IMR-90 (cell line): ENCODE measurements at regions not wholly inside any gene's neighbourhood (a gene's known extent, or its start where the extent isn't known, plus 50 kb on each side); places are given as distances from the start of the nearest gene placed in this dataset.

Experiments used
- ATAC-seq: fragments of 200-7000 bp; cut with Tn5 transposase; 2 replicates; pipeline ENCODE4 v1.9.1; 2020; ENCODE audit warnings: low read depth, mild to moderate bottlenecking, moderate library complexity
- BruUV-seq: library from RNA; stranded (reverse); fragments of 400-500 nt; replicated peaks from 2 replicates; lab custom pipeline; 2021; lab: Mats Ljungman, UMichigan
- CTCF ChIA-PET: fragments of 300-600 bp; formaldehyde crosslinking; extraction: SDS; loops from one replicate; lab custom pipeline; 2021; ENCODE audit warnings: antibody characterized with exemption; lab: Yijun Ruan, JAX
- POLR2A ChIA-PET: fragments of 300-600 bp; sonication (Branson Sonifier 250); formaldehyde crosslinking; loops from one replicate; lab custom pipeline; 2022; ENCODE audit warnings: antibody characterized with exemption; ENCODE audit not compliant: unreplicated experiment; lab: Charles Lee
- DNase-seq: peaks from one replicate; pipeline ENCODE4 v3.0.0; 2013
- H2AFZ ChIP-seq: replicated peaks from 2 replicates; pipeline ENCODE3; 2013; ENCODE audit warnings: low read length, mild to moderate bottlenecking; ENCODE audit not compliant: poor library complexity
- H2AK5ac ChIP-seq: 2 replicates; pipeline ENCODE4 v1.6.1; 2013; ENCODE audit warnings: low read depth, low read length, inconsistent platforms
- H2AK9ac ChIP-seq: replicated peaks from 2 replicates; pipeline ENCODE3; 2013; ENCODE audit warnings: mild to moderate bottlenecking, low read depth, low read length, moderate library complexity; ENCODE audit not compliant: poor library complexity
- H2BK120ac ChIP-seq: 2 replicates; pipeline ENCODE4 v1.6.1; 2013; ENCODE audit warnings: low read depth, low read length, inconsistent platforms
- H2BK15ac ChIP-seq: 3 replicates; pipeline ENCODE4 v1.6.1; 2013; ENCODE audit warnings: low read depth, low read length, inconsistent platforms
- H2BK20ac ChIP-seq: 2 replicates; pipeline ENCODE4 v1.6.1; 2013; ENCODE audit warnings: low read depth, mild to moderate bottlenecking, inconsistent platforms, low read length, moderate library complexity
- H2BK5ac ChIP-seq: 2 replicates; pipeline ENCODE4 v1.6.1; 2013; ENCODE audit warnings: mild to moderate bottlenecking, low read depth, low read length, inconsistent platforms; ENCODE audit not compliant: poor library complexity, severe bottlenecking
- H3K14ac ChIP-seq: replicated peaks from 2 replicates; pipeline ENCODE4 v1.6.1; 2013; ENCODE audit warnings: low read depth, low read length, inconsistent platforms
- H3K18ac ChIP-seq: 2 replicates; pipeline ENCODE4 v1.6.1; 2013; ENCODE audit warnings: low read depth, low read length, control low read depth
- H3K23ac ChIP-seq: 2 replicates; pipeline ENCODE4 v1.6.1; 2013; ENCODE audit warnings: low read depth, low read length, inconsistent platforms
- H3K27ac ChIP-seq: 2 replicates; pipeline ENCODE4 v1.5.1; 2013; ENCODE audit warnings: mild to moderate bottlenecking, control low read depth, low read length; ENCODE audit not compliant: insufficient read depth
- H3K27me3 ChIP-seq: 2 replicates; pipeline ENCODE4 v1.6.1; 2013; ENCODE audit warnings: low read length; ENCODE audit not compliant: control insufficient read depth, insufficient read depth
- H3K36me3 ChIP-seq: 2 replicates; pipeline ENCODE4 v1.6.1; 2013; ENCODE audit warnings: low read length, mixed read lengths; ENCODE audit not compliant: control insufficient read depth, insufficient read depth
- H3K4ac ChIP-seq: 2 replicates; pipeline ENCODE4 v1.6.1; 2013; ENCODE audit warnings: low read depth, low read length, inconsistent platforms
- H3K4me1 ChIP-seq: 2 replicates; pipeline ENCODE4 v1.6.1; 2013; ENCODE audit warnings: low read length, mixed read lengths; ENCODE audit not compliant: control insufficient read depth, insufficient read depth
- H3K4me2 ChIP-seq: 2 replicates; pipeline ENCODE4 v1.6.1; 2013; ENCODE audit warnings: low read depth, mild to moderate bottlenecking, control low read depth, low read length, moderate library complexity
- H3K4me3 ChIP-seq: 2 replicates; pipeline ENCODE4 v1.5.1; 2013; ENCODE audit warnings: low read depth, mild to moderate bottlenecking, control low read depth, low read length, moderate library complexity; ENCODE audit not compliant: insufficient read depth
- H3K56ac ChIP-seq: 2 replicates; pipeline ENCODE4 v1.6.1; 2013; ENCODE audit warnings: low read length, inconsistent platforms; ENCODE audit not compliant: insufficient read depth; ENCODE audit errors: extremely low read depth
- H3K79me1 ChIP-seq, 2 experiments: 2 replicates each; pipeline ENCODE4 v1.6.1; 2013; ENCODE audit warnings: low read length in 2 of 2, inconsistent platforms in 1 of 2, low read depth in 1 of 2
- H3K9ac ChIP-seq: 2 replicates; pipeline ENCODE4 v1.6.1; 2013; ENCODE audit warnings: low read depth, low read length, control low read depth
- H3K9me1 ChIP-seq: 2 replicates; pipeline ENCODE4 v1.6.1; 2013; ENCODE audit warnings: low read length, inconsistent platforms; ENCODE audit not compliant: insufficient read depth
- H3K9me3 ChIP-seq: 2 replicates; pipeline ENCODE4 v1.6.1; 2013; ENCODE audit warnings: low read length; ENCODE audit not compliant: control insufficient read depth, insufficient read depth
- H4K20me1 ChIP-seq: 2 replicates; pipeline ENCODE4 v1.6.1; 2013; ENCODE audit warnings: low read length, inconsistent platforms; ENCODE audit not compliant: insufficient read depth
- H4K5ac ChIP-seq: 2 replicates; pipeline ENCODE4 v1.6.1; 2013; ENCODE audit warnings: mild to moderate bottlenecking, low read depth, low read length, control low read depth
- H4K8ac ChIP-seq, 2 experiments: 2 replicates each; pipeline ENCODE4 v1.6.1; 2013; ENCODE audit warnings: low read depth in 2 of 2, low read length in 2 of 2, control low read depth in 1 of 2, inconsistent platforms in 1 of 2
- H4K91ac ChIP-seq: 2 replicates; pipeline ENCODE4 v1.6.1; 2013; ENCODE audit warnings: low read depth, low read length, inconsistent platforms; ENCODE audit not compliant: insufficient read depth
- BHLHE40 ChIP-seq: fragments of 150-350 bp; IDR thresholded peaks from 2 replicates; pipeline ENCODE4 v1.6.1; 2016; ENCODE audit warnings: mild to moderate bottlenecking, low read depth, low read length
- CEBPB ChIP-seq: IDR thresholded peaks from 2 replicates; pipeline ENCODE4 v1.6.1; 2012; ENCODE audit warnings: low read depth, low read length, improper control_type of control experiment
- CHD1 ChIP-seq: IDR thresholded peaks from 2 replicates; pipeline ENCODE4 v1.6.1; 2012; ENCODE audit warnings: low read depth, low read length, improper control_type of control experiment
- CTCF ChIP-seq: conservative IDR thresholded peaks from 2 replicates; pipeline ENCODE4 v1.5.1; 2012; ENCODE audit warnings: mild to moderate bottlenecking, low read depth, low read length, improper control_type of control experiment
- FOS ChIP-seq: fragments of 150-350 bp; IDR thresholded peaks from 2 replicates; pipeline ENCODE4 v1.6.1; 2016; ENCODE audit warnings: low read depth, low read length
- MAFK ChIP-seq: IDR thresholded peaks from 2 replicates; pipeline ENCODE4 v1.6.1; 2012; ENCODE audit warnings: low read depth, low read length, improper control_type of control experiment
- MAZ ChIP-seq: IDR thresholded peaks from 2 replicates; pipeline ENCODE4 v1.6.1; 2012; ENCODE audit warnings: low read depth, mild to moderate bottlenecking, low read length, improper control_type of control experiment, moderate library complexity, borderline replicate concordance
- MXI1 ChIP-seq: IDR thresholded peaks from 2 replicates; pipeline ENCODE4 v1.6.1; 2012; ENCODE audit warnings: low read depth, mild to moderate bottlenecking, low read length, moderate library complexity, borderline replicate concordance
- NFE2L2 ChIP-seq: fragments of 150-350 bp; IDR thresholded peaks from 2 replicates; pipeline ENCODE4 v1.6.1; 2016; ENCODE audit warnings: low read depth, mild to moderate bottlenecking, low read length
- POLR2A ChIP-seq: IDR thresholded peaks from 2 replicates; pipeline ENCODE4 v1.6.1; 2012; ENCODE audit warnings: mild to moderate bottlenecking, low read depth, low read length
- RAD21 ChIP-seq: IDR thresholded peaks from 2 replicates; pipeline ENCODE4 v1.6.1; 2012; ENCODE audit warnings: low read length, improper control_type of control experiment
- RCOR1 ChIP-seq: IDR thresholded peaks from 2 replicates; pipeline ENCODE4 v1.6.1; 2012; ENCODE audit warnings: mild to moderate bottlenecking, low read length, improper control_type of control experiment; ENCODE audit not compliant: insufficient replicate concordance
- RFX5 ChIP-seq: IDR thresholded peaks from 2 replicates; pipeline ENCODE4 v1.8.0; 2012; ENCODE audit warnings: low read depth, mild to moderate bottlenecking, low read length, moderate library complexity
- SMC3 ChIP-seq: fragments of 150-350 bp; IDR thresholded peaks from 2 replicates; pipeline ENCODE4 v1.6.1; 2016; ENCODE audit warnings: low read depth, mild to moderate bottlenecking, antibody characterized with exemption, low read length, moderate library complexity
- WGBS, 2 experiments: methylation state at CpG; one replicate each; pipeline versions ENCODE4 v1.1.5 to v1.1.7; 2013; ENCODE audit warnings: missing lambda C conversion rate in 2 of 2; ENCODE audit not compliant: insufficient read length in 1 of 2; ENCODE audit errors: extremely low coverage in 2 of 2; 5-methylcytosine and 5-hydroxymethylcytosine counted together
- dilution Hi-C: fragments of 300-500 bp; cut with HindIII; formaldehyde crosslinking; loops from one replicate; pipeline ENCODE4 v1.14.3; 2018; ENCODE audit warnings: low sequenced_read_pairs; ENCODE audit not compliant: unreplicated experiment
- in situ Hi-C: fragments of 300-500 bp; cut with MboI; formaldehyde crosslinking; loops from 3 replicates; pipeline ENCODE4 v1.14.3; 2019; ENCODE audit warnings: low sequenced_read_pairs, inconsistent platforms, mixed read lengths
- intact Hi-C: fragments of 100-400 bp; cut with micrococcal nuclease; formaldehyde crosslinking; loops from 2 replicates; pipeline ENCODE4 v1.10.0; 2022
- TF ChIP-seq, protein P1 (sequence below): fragments of 150-350 bp; IDR thresholded peaks from 2 replicates; pipeline ENCODE4 v1.6.1; 2016; ENCODE audit warnings: low read depth, mild to moderate bottlenecking, low read length, moderate library complexity, borderline replicate concordance
- TF ChIP-seq, protein P2 (sequence below): fragments of 150-350 bp; IDR thresholded peaks from 2 replicates; pipeline ENCODE4 v1.6.1; 2017; ENCODE audit warnings: mild to moderate bottlenecking, antibody characterized with exemption, low read length, low read depth

- Histone ChIP-seq H2AK5ac (no peak overlapping the region), H3K14ac (no peak overlapping the region), H3K9ac (no peak overlapping the region), H4K8ac (no peak overlapping the region), H2BK120ac (no peak overlapping the region), H2BK15ac (no peak overlapping the region), H4K5ac (no peak overlapping the region), H3K4ac (no peak overlapping the region), H2AK9ac (no peak overlapping the region), H4K91ac (no peak overlapping the region), H3K4me3 (no peak overlapping the region), H3K4me1 (peaks cover 2% of the 10 kb centered on the region), H3K18ac (no peak overlapping the region), H3K9me3 (no peaks in the 10 kb centered on the region; the same call in 1 of the 2 replicates), H3K9me1 (no peaks in the 10 kb centered on the region), H3K27me3 (no peaks in the 10 kb centered on the region), H4K20me1 (no peaks in the 10 kb centered on the region), H2AFZ (no peak overlapping the region), H3K56ac (no peak overlapping the region), H3K36me3 (no peaks in the 10 kb centered on the region), H3K27ac (no peak overlapping the region), H3K23ac (no peak overlapping the region), H3K79me1 (no peaks in the 10 kb centered on the region), H3K4me2 (no peak overlapping the region), H2BK20ac (no peak overlapping the region), H2BK5ac (no peak overlapping the region)
- DNase-seq, result no peak
- no TSS peak for BruUV-seq
- ATAC-seq, result no peak
- ChIA-PET POLR2A (no interaction called here), CTCF (no interaction called here)
- TF ChIP-seq CHD1, result no peak
- TF ChIP-seq, protein P1, sequence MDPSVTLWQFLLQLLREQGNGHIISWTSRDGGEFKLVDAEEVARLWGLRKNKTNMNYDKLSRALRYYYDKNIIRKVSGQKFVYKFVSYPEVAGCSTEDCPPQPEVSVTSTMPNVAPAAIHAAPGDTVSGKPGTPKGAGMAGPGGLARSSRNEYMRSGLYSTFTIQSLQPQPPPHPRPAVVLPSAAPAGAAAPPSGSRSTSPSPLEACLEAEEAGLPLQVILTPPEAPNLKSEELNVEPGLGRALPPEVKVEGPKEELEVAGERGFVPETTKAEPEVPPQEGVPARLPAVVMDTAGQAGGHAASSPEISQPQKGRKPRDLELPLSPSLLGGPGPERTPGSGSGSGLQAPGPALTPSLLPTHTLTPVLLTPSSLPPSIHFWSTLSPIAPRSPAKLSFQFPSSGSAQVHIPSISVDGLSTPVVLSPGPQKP, result no peak
- TF ChIP-seq CEBPB, result no peak
- TF ChIP-seq RCOR1, result no peak
- TF ChIP-seq, protein P2, sequence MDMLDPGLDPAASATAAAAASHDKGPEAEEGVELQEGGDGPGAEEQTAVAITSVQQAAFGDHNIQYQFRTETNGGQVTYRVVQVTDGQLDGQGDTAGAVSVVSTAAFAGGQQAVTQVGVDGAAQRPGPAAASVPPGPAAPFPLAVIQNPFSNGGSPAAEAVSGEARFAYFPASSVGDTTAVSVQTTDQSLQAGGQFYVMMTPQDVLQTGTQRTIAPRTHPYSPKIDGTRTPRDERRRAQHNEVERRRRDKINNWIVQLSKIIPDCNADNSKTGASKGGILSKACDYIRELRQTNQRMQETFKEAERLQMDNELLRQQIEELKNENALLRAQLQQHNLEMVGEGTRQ, result no peak
- no peak for TF ChIP-seq MAZ
- TF ChIP-seq SMC3, result no peak
- no peak for TF ChIP-seq FOS
- no peak for TF ChIP-seq RFX5
- TF ChIP-seq NFE2L2, result no peak
- TF ChIP-seq POLR2A, result no peak
- TF ChIP-seq MXI1, result no peak
- TF ChIP-seq RAD21, result no peak
- no peak for TF ChIP-seq BHLHE40
- TF ChIP-seq CTCF, result no peak
- no peak for TF ChIP-seq MAFK
- intact Hi-C loops, result no loop called here
- in situ Hi-C loops, result loop anchor here (5.0 kb wide), 1 partner anchor 71 kb away; no protein-coding TSS in a partner anchor
- WGBS, 2 experiments, result no CpG with 5 or more reads among the region's 1 CpG
- dilution Hi-C loops, result no loop called here
Observed at GRCh38 chr12:59963546-59963945, 367.7 kb downstream of the SLC16A7 start.
